ENCODE measurements at regions not wholly inside any gene's neighbourhood (a gene's known extent, or its start where the extent isn't known, plus 50 kb on each side); places are given as distances from the start of the nearest gene placed in this dataset.
"Not testable (repeated sequence)": the region's sequence is repeated elsewhere in the genome, so short reads cannot be mapped to it uniquely, and the experiment has no call there.

DNA sequence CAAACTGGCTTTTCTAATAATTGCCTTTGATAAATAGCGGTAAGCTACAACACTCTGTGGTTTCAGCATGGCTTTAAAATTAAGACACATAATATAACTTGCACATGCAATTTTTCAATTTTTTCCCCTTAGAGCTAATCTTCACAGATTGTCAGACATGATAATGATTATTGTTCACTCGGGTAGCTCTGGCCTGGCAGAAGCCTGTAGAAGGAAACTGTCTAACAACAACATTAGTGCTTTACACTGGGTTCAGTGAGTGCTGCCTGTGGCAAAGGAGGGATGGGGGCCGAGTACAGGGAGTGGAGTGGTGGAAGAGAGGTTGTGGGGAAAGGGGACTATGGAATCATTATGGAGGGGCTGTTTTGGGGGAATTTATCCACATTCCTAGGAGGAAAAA lies 67.2 kb upstream of the AUTS2 start:
- no peak overlapping the region for H3K4me3 ChIP-seq (ENCODE audit: low read length in 2 of 2)
- no peaks in the 10 kb centered on the region for H3K9me3 ChIP-seq (ENCODE audit: control insufficient read depth in 2 of 2, insufficient read depth in 1 of 2, low read length in 1 of 2)
- 89% methylated on average over 3 of the region's 3 CpGs for WGBS
- DNase-seq (ENCODE audit: low read depth in 6 of 9, low spot score in 9 of 9): no peak
- H3K4me1 ChIP-seq (ENCODE audit: control insufficient read depth in 2 of 2, insufficient read depth in 2 of 2, low read length in 2 of 2): no peaks in the 10 kb centered on the region
- H3K27ac ChIP-seq (ENCODE audit: low read depth in 1 of 2, low read length in 1 of 2): no peak overlapping the region
- H3K27me3 ChIP-seq (ENCODE audit: control insufficient read depth in 2 of 2, insufficient read depth in 1 of 2, low read length in 1 of 2): no peaks in the 10 kb centered on the region
- H3K36me3 ChIP-seq (ENCODE audit: control insufficient read depth in 2 of 2, insufficient read depth in 2 of 2, low read length in 1 of 2): no peaks in the 10 kb centered on the region

DNA sequence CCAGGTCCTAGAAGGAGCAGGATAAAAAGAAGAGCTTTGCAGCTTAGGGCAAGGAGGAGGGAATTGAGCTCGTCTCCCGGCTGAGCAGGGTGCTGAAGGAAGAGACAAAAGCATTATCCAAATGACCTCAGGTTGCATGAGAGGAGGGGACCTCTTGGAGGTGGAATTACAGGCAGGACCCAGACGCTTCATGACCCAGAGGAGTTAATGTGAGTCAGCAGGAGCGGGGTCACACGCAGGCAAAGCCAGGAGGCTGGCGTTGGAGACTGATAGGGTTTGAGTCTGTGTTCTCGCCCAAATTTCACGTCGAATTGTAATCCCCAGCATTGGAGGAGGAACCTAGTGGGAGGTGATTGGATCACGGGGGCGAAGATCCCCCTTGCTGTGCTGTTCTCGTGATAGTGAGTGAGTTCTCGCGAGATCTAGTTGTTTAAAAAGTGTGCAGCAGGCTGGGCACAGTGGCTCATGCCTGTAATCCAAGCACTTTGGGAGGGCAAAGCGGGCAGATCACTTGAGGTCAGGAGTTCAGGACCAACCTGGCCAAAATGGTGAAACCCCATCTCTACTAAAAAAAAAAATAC lies 63.7 kb upstream of the AUTS2 start:
- DNase-seq (ENCODE audit: low read depth in 6 of 9, low spot score in 9 of 9): no peak
- Histone ChIP-seq H3K27me3 (ENCODE audit: control insufficient read depth in 2 of 2, insufficient read depth in 1 of 2, low read length in 1 of 2) (no peaks in the 10 kb centered on the region), H3K4me3 (ENCODE audit: low read length in 2 of 2) (no peak overlapping the region), H3K27ac (ENCODE audit: low read depth in 1 of 2, low read length in 1 of 2) (no peak overlapping the region), H3K4me1 (ENCODE audit: control insufficient read depth in 2 of 2, insufficient read depth in 2 of 2, low read length in 2 of 2) (no peaks in the 10 kb centered on the region), H3K9me3 (ENCODE audit: control insufficient read depth in 2 of 2, insufficient read depth in 1 of 2, low read length in 1 of 2) (no peaks in the 10 kb centered on the region), H3K36me3 (ENCODE audit: control insufficient read depth in 2 of 2, insufficient read depth in 2 of 2, low read length in 1 of 2) (no peaks in the 10 kb centered on the region)
- 94% methylated on average over 15 of the region's 15 CpGs for WGBS

DNA sequence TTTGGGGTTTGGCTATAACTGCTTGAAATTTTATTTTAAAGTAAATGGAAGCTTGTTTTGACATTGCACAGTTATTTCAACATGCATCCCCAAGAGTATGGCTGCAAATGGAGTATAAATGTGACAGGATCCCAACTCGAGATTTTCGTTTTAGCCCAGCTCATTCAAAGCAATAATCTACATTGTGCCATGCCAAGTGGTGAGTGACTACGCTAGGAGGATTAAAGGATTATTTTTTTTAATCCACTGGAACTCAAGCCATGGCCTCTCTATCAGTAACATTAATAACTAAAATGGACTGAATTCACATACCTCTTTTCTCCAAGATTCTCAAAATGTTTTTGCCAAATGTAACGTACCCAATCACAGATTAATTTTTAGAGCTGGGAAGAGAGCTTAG lies 60.6 kb upstream of the AUTS2 start:
- Histone ChIP-seq H3K36me3 (ENCODE audit: control insufficient read depth in 2 of 2, insufficient read depth in 2 of 2, low read length in 1 of 2) (no peaks in the 10 kb centered on the region), H3K27me3 (ENCODE audit: control insufficient read depth in 2 of 2, insufficient read depth in 1 of 2, low read length in 1 of 2) (no peaks in the 10 kb centered on the region), H3K9me3 (ENCODE audit: control insufficient read depth in 2 of 2, insufficient read depth in 1 of 2, low read length in 1 of 2) (peaks cover 0 to 4% of the 10 kb centered on the region in 2 donors), H3K4me1 (ENCODE audit: control insufficient read depth in 2 of 2, insufficient read depth in 2 of 2, low read length in 2 of 2) (no peaks in the 10 kb centered on the region), H3K4me3 (ENCODE audit: low read length in 2 of 2) (no peak overlapping the region), H3K27ac (ENCODE audit: low read depth in 1 of 2, low read length in 1 of 2) (no peak overlapping the region)
- 95% methylated on average over 4 of the region's 4 CpGs for WGBS
- no peak for DNase-seq (ENCODE audit: low read depth in 6 of 9, low spot score in 9 of 9)

DNA sequence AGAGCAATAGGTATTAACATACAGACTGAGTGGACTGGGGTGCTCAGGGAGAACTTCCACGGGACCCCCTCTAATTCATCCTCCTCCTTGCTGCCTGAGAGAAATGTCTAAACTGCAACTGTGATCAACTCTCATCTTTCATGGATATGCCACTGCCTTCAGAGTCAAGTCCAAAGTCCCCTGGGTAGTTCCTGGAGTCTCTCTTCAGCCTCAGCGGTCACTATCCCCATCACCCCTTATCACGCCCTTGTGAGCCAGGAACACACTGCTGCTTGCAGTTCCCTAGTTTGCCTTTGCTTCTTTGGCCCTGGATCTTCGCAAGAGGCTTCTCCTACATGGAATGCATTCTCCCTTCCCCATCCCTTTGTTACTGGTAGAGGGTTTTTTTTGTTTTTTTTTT lies 58.7 kb upstream of the AUTS2 start:
- Histone ChIP-seq H3K36me3 (ENCODE audit: control insufficient read depth in 2 of 2, insufficient read depth in 2 of 2, low read length in 1 of 2) (no peaks in the 10 kb centered on the region), H3K27ac (ENCODE audit: low read depth in 1 of 2, low read length in 1 of 2) (no peak overlapping the region), H3K4me1 (ENCODE audit: control insufficient read depth in 2 of 2, insufficient read depth in 2 of 2, low read length in 2 of 2) (no peaks in the 10 kb centered on the region), H3K27me3 (ENCODE audit: control insufficient read depth in 2 of 2, insufficient read depth in 1 of 2, low read length in 1 of 2) (no peaks in the 10 kb centered on the region), H3K4me3 (ENCODE audit: low read length in 2 of 2) (no peak overlapping the region), H3K9me3 (ENCODE audit: control insufficient read depth in 2 of 2, insufficient read depth in 1 of 2, low read length in 1 of 2) (peaks cover 0 to 4% of the 10 kb centered on the region in 2 donors)
- WGBS: 97% methylated on average over 4 of the region's 4 CpGs
- no peak for DNase-seq (ENCODE audit: low read depth in 6 of 9, low spot score in 9 of 9)

DNA sequence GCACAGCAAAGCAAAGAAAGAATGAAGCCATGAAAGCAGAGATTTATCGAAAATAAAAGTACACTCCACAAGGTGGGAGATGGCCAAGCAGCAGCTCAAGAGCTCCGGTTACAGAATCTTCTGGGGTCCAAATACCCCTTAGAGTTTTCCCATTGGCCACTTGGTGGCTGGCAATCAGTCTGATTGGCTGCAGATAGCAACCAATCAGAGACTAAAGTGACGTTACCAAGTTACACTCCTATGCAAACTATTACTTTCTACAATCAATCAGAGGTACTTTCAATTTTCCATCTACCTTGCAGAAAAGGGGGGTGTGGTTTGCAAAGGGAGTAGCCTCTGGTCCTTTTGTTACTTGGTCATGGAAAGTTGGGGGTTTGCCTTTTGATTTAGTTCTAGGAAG lies 58.0 kb upstream of the AUTS2 start:
- Histone ChIP-seq H3K9me3 (ENCODE audit: control insufficient read depth in 2 of 2, insufficient read depth in 1 of 2, low read length in 1 of 2) (peaks cover 0 to 4% of the 10 kb centered on the region in 2 donors), H3K27ac (ENCODE audit: low read depth in 1 of 2, low read length in 1 of 2) (no peak overlapping the region), H3K4me3 (ENCODE audit: low read length in 2 of 2) (no peak overlapping the region), H3K36me3 (ENCODE audit: control insufficient read depth in 2 of 2, insufficient read depth in 2 of 2, low read length in 1 of 2) (no peaks in the 10 kb centered on the region), H3K27me3 (ENCODE audit: control insufficient read depth in 2 of 2, insufficient read depth in 1 of 2, low read length in 1 of 2) (no peaks in the 10 kb centered on the region), H3K4me1 (ENCODE audit: control insufficient read depth in 2 of 2, insufficient read depth in 2 of 2, low read length in 2 of 2) (no peaks in the 10 kb centered on the region)
- 97% methylated on average over 3 of the region's 3 CpGs for WGBS
- no peak for DNase-seq (ENCODE audit: low read depth in 6 of 9, low spot score in 9 of 9)

DNA sequence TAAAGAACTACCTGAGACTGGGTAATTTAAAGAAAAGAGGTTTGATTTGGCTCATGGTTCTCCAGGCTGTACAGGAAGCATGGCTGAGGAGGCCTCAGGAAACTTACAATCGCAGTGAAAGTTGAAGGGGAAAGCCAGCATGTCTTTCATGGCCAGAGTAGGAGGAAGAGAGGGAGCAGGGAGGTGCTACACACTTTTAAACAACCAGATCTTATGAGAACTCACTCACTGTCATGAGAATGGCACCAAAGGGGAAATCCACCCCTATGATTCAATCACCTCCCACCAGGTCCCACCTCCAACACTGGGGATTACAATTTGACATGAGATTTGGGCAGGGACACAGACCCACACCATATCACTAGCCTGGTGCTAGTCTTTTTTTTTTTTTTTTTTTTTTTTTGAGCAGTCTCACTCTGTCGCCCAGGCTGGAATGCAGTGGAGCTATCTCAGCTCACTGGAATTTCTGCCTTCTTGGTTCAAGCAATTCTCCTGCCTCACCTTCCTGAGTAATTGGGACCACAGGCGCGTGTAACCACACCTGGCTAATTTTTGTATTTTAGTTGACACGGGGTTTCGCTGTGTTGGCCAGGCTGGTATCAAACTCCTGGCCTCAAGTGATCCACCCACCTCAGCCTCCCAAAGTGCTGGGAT lies 56.4 kb upstream of the AUTS2 start:
- 90% methylated on average over 6 of the region's 6 CpGs for WGBS
- DNase-seq (ENCODE audit: low read depth in 6 of 9, low spot score in 9 of 9); H3K9me3 ChIP-seq (ENCODE audit: control insufficient read depth in 2 of 2, insufficient read depth in 1 of 2, low read length in 1 of 2); H3K4me1 ChIP-seq (ENCODE audit: control insufficient read depth in 2 of 2, insufficient read depth in 2 of 2, low read length in 2 of 2); H3K27me3 ChIP-seq (ENCODE audit: control insufficient read depth in 2 of 2, insufficient read depth in 1 of 2, low read length in 1 of 2); H3K27ac ChIP-seq (ENCODE audit: low read depth in 1 of 2, low read length in 1 of 2); H3K36me3 ChIP-seq (ENCODE audit: control insufficient read depth in 2 of 2, insufficient read depth in 2 of 2, low read length in 1 of 2); H3K4me3 ChIP-seq (ENCODE audit: low read length in 2 of 2): not testable (repeated sequence)

DNA sequence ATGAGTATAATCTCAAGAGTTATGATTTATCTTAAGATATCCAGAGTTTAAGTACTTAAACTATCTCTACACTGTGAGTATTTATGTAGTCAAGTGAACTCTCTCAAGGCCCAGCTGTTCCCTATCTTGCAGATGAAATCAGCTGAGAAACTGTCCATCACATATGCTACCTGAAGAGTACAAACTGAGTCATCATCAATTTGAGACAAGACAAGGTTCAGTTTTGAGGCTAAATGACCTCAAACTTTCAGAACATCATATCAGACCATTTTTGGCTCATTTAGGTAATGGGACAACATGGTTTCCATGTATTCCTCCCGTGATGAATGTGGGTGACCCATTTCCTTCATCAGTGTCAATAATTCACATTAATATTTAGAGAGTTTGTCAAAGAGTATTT lies 53.1 kb upstream of the AUTS2 start:
- Histone ChIP-seq H3K4me1 (ENCODE audit: control insufficient read depth in 2 of 2, insufficient read depth in 2 of 2, low read length in 2 of 2) (no peaks in the 10 kb centered on the region), H3K4me3 (ENCODE audit: low read length in 2 of 2) (no peak overlapping the region), H3K9me3 (ENCODE audit: control insufficient read depth in 2 of 2, insufficient read depth in 1 of 2, low read length in 1 of 2) (peaks cover 0 to 4% of the 10 kb centered on the region in 2 donors), H3K27me3 (ENCODE audit: control insufficient read depth in 2 of 2, insufficient read depth in 1 of 2, low read length in 1 of 2) (no peaks in the 10 kb centered on the region), H3K27ac (ENCODE audit: low read depth in 1 of 2, low read length in 1 of 2) (no peak overlapping the region), H3K36me3 (ENCODE audit: control insufficient read depth in 2 of 2, insufficient read depth in 2 of 2, low read length in 1 of 2) (no peaks in the 10 kb centered on the region)
- WGBS: 95% methylated on average over 1 of the region's 1 CpG
- no peak for DNase-seq (ENCODE audit: low read depth in 6 of 9, low spot score in 9 of 9)

Data from thymus (tissue), 11 donors.